SU-DHL-6 (cell line): ENCODE measurements at regions not wholly inside any gene's neighbourhood (a gene's known extent, or its start where the extent isn't known, plus 50 kb on each side); places are given as distances from the start of the nearest gene placed in this dataset.

ENCODE experiments used
- H2AFZ ChIP-seq: fragments of 200-600 bp; sonication (generic); 2 replicates; pipeline ENCODE4 v1.6.1; 2014; ENCODE audit warnings: low read depth, mild to moderate bottlenecking, moderate library complexity, mixed read lengths, antibody characterized with exemption, low read length; ENCODE audit not compliant: severe bottlenecking
- H3F3A ChIP-seq: fragments of 200-600 bp; shearing (Covaris generic); 2 replicates; pipeline ENCODE4 v1.6.0; 2016; ENCODE audit warnings: antibody characterized with exemption, mild to moderate bottlenecking; ENCODE audit not compliant: insufficient read depth
- H3K27ac ChIP-seq: fragments of 200-600 bp; sonication (generic); 2 replicates; pipeline ENCODE4 v1.5.1; 2016; ENCODE audit warnings: low read depth, mild to moderate bottlenecking, low read length, moderate library complexity, mixed read lengths
- H3K27me3 ChIP-seq: fragments of 200-600 bp; sonication (generic), shearing (Covaris generic); 2 replicates; pipeline ENCODE4 v1.6.0; 2014; ENCODE audit warnings: mild to moderate bottlenecking, low read length
- H3K36me3 ChIP-seq: fragments of 200-600 bp; sonication (generic); 2 replicates; pipeline ENCODE4 v1.6.1; 2014; ENCODE audit warnings: mild to moderate bottlenecking, low read length, mixed read lengths
- H3K4me2 ChIP-seq: fragments of 300-600, 200-600 bp; shearing (Covaris generic), sonication (generic); 2 replicates; pipeline ENCODE4 v1.6.0; 2014; ENCODE audit warnings: low read length, low read depth, mild to moderate bottlenecking; ENCODE audit not compliant: poor library complexity, severe bottlenecking
- H3K4me3 ChIP-seq: fragments of 200-600 bp; sonication (generic); 2 replicates; pipeline ENCODE4 v1.5.1; 2014; ENCODE audit warnings: antibody characterized with exemption, low read length, mild to moderate bottlenecking, mixed read lengths; ENCODE audit not compliant: insufficient read depth, poor library complexity, severe bottlenecking
- H3K79me2 ChIP-seq: fragments of 200-600 bp; sonication (generic); 2 replicates; pipeline ENCODE4 v1.6.1; 2014; ENCODE audit warnings: mild to moderate bottlenecking, low read length, moderate library complexity; ENCODE audit not compliant: insufficient read depth
- H3K9ac ChIP-seq: fragments of 200-600 bp; sonication (generic); 2 replicates; pipeline ENCODE4 v1.7.0; 2014; ENCODE audit warnings: mild to moderate bottlenecking, low read length
- H3K9me2 ChIP-seq: fragments of 200-600 bp; sonication (generic); replicated peaks from 2 replicates; pipeline ENCODE4 v1.6.1; 2014; ENCODE audit warnings: low read length; ENCODE audit not compliant: insufficient read depth
- H3K9me3 ChIP-seq: fragments of 200-600 bp; sonication (generic); 2 replicates; pipeline ENCODE4 v1.6.1; 2014; ENCODE audit warnings: low read length, mixed read lengths; ENCODE audit not compliant: insufficient read depth
- H4K20me1 ChIP-seq: fragments of 200-600 bp; sonication (generic); 2 replicates; pipeline ENCODE4 v1.6.1; 2014; ENCODE audit warnings: low read depth, mild to moderate bottlenecking, antibody characterized with exemption, low read length, moderate library complexity, mixed read lengths
- EZH2phosphoT487 ChIP-seq: fragments of 200-600 bp; sonication (generic), shearing (Covaris generic); conservative IDR thresholded peaks from 2 replicates; pipeline ENCODE4 v1.6.1; 2018; ENCODE audit warnings: mild to moderate bottlenecking, antibody characterized with exemption, low read length, moderate library complexity, mixed read lengths
- TF ChIP-seq, protein P1 (sequence below): fragments of 200-600 bp; sonication (generic); IDR thresholded peaks from one replicate; pipeline ENCODE4 v1.5.1; 2017; ENCODE audit warnings: antibody characterized with exemption, mild to moderate bottlenecking, low read length, moderate library complexity; ENCODE audit not compliant: insufficient read depth, poor library complexity, severe bottlenecking

- TF ChIP-seq, protein P1, sequence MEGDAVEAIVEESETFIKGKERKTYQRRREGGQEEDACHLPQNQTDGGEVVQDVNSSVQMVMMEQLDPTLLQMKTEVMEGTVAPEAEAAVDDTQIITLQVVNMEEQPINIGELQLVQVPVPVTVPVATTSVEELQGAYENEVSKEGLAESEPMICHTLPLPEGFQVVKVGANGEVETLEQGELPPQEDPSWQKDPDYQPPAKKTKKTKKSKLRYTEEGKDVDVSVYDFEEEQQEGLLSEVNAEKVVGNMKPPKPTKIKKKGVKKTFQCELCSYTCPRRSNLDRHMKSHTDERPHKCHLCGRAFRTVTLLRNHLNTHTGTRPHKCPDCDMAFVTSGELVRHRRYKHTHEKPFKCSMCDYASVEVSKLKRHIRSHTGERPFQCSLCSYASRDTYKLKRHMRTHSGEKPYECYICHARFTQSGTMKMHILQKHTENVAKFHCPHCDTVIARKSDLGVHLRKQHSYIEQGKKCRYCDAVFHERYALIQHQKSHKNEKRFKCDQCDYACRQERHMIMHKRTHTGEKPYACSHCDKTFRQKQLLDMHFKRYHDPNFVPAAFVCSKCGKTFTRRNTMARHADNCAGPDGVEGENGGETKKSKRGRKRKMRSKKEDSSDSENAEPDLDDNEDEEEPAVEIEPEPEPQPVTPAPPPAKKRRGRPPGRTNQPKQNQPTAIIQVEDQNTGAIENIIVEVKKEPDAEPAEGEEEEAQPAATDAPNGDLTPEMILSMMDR: no peak
- TF ChIP-seq EZH2phosphoT487: no peak
- H3K4me2 ChIP-seq: no peak overlapping the region
These were observed 1094.5 kb upstream of the LRRN3 start for GRCh38 chr7:109996411-109996810.

DNA sequence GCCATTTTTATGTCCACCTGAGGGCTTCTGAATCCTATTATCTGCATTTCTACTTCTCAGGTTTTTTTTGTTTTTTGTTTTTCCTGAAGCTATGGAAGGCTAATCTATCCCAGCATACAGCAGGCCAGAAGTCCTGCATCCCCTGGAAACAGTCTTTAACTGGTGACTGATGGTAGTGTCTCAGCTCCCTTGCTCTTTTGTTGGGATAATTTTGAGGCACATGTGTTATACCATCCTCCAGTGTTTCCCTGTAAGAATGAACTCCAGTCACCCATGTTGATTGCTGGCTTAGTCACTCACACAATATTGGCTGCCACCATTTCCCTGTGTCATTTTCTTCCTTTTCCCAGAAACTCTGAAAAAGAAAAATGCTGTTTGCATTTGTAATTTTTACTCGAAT lies 1094.0 kb upstream of the LRRN3 start:
- no peaks in the 10 kb centered on the region; the same call in 1 of the 2 replicates for H3K9me3 ChIP-seq
- no peak overlapping the region for H3K9ac ChIP-seq
- no peaks in the 10 kb centered on the region for H4K20me1 ChIP-seq
- no peaks in the 10 kb centered on the region for H3K27me3 ChIP-seq
- H3K4me2 ChIP-seq: no peak overlapping the region
- H2AFZ ChIP-seq: no peak overlapping the region
- H3K27ac ChIP-seq: no peak overlapping the region
- TF ChIP-seq, protein P1: no peak
- TF ChIP-seq EZH2phosphoT487: no peak
- H3K4me3 ChIP-seq: no peak overlapping the region
- no peaks in the 10 kb centered on the region for H3F3A ChIP-seq
- H3K79me2 ChIP-seq: no peaks in the 10 kb centered on the region
- no peaks in the 10 kb centered on the region for H3K36me3 ChIP-seq
- H3K9me2 ChIP-seq: no peaks in the 10 kb centered on the region

More at GRCh38 chr7:109996411-109996810, 1094.5 kb upstream of the LRRN3 start:
- Histone ChIP-seq H3K4me3 (no peak overlapping the region), H2AFZ (no peak overlapping the region), H3K9ac (no peak overlapping the region), H3K79me2 (no peaks in the 10 kb centered on the region), H3K27ac (no peak overlapping the region), H3F3A (no peaks in the 10 kb centered on the region), H4K20me1 (no peaks in the 10 kb centered on the region), H3K27me3 (no peaks in the 10 kb centered on the region), H3K9me2 (no peaks in the 10 kb centered on the region), H3K9me3 (no peaks in the 10 kb centered on the region; the same call in 1 of the 2 replicates), H3K36me3 (no peaks in the 10 kb centered on the region)

- H3K27me3 ChIP-seq: no peaks in the 10 kb centered on the region
- H3K9me3 ChIP-seq: no peaks in the 10 kb centered on the region; the same call in 1 of the 2 replicates
- H3K4me3 ChIP-seq: no peak overlapping the region
- H4K20me1 ChIP-seq: no peaks in the 10 kb centered on the region
- H3K4me2 ChIP-seq: no peak overlapping the region
- H2AFZ ChIP-seq: no peak overlapping the region
- H3F3A ChIP-seq: no peaks in the 10 kb centered on the region
- H3K9me2 ChIP-seq: no peaks in the 10 kb centered on the region
- no peaks in the 10 kb centered on the region for H3K36me3 ChIP-seq
- no peak for TF ChIP-seq EZH2phosphoT487
- TF ChIP-seq, protein P1: no peak
- H3K27ac ChIP-seq: no peak overlapping the region
- H3K79me2 ChIP-seq: no peaks in the 10 kb centered on the region
- H3K9ac ChIP-seq: no peak overlapping the region
These were observed 1093.1 kb upstream of the LRRN3 start for GRCh38 chr7:109997837-109998236.
